IMR-90 (cell line): ENCODE measurements at regions not wholly inside any gene's neighbourhood (a gene's known extent, or its start where the extent isn't known, plus 50 kb on each side); places are given as distances from the start of the nearest gene placed in this dataset.

ENCODE experiments used
- ATAC-seq: fragments of 200-7000 bp; cut with Tn5 transposase; 2 replicates; pipeline ENCODE4 v1.9.1; 2020; ENCODE audit warnings: low read depth, mild to moderate bottlenecking, moderate library complexity
- BruUV-seq: library from RNA; stranded (reverse); fragments of 400-500 nt; replicated peaks from 2 replicates; lab custom pipeline; 2021; lab: Mats Ljungman, UMichigan
- CTCF ChIA-PET: fragments of 300-600 bp; formaldehyde crosslinking; extraction: SDS; loops from one replicate; lab custom pipeline; 2021; ENCODE audit warnings: antibody characterized with exemption; lab: Yijun Ruan, JAX
- POLR2A ChIA-PET: fragments of 300-600 bp; sonication (Branson Sonifier 250); formaldehyde crosslinking; loops from one replicate; lab custom pipeline; 2022; ENCODE audit warnings: antibody characterized with exemption; ENCODE audit not compliant: unreplicated experiment; lab: Charles Lee
- DNase-seq: peaks from one replicate; pipeline ENCODE4 v3.0.0; 2013
- H2AFZ ChIP-seq: replicated peaks from 2 replicates; pipeline ENCODE3; 2013; ENCODE audit warnings: low read length, mild to moderate bottlenecking; ENCODE audit not compliant: poor library complexity
- H2AK5ac ChIP-seq: 2 replicates; pipeline ENCODE4 v1.6.1; 2013; ENCODE audit warnings: low read depth, low read length, inconsistent platforms
- H2AK9ac ChIP-seq: replicated peaks from 2 replicates; pipeline ENCODE3; 2013; ENCODE audit warnings: mild to moderate bottlenecking, low read depth, low read length, moderate library complexity; ENCODE audit not compliant: poor library complexity
- H2BK120ac ChIP-seq: 2 replicates; pipeline ENCODE4 v1.6.1; 2013; ENCODE audit warnings: low read depth, low read length, inconsistent platforms
- H2BK15ac ChIP-seq: 3 replicates; pipeline ENCODE4 v1.6.1; 2013; ENCODE audit warnings: low read depth, low read length, inconsistent platforms
- H2BK20ac ChIP-seq: 2 replicates; pipeline ENCODE4 v1.6.1; 2013; ENCODE audit warnings: low read depth, mild to moderate bottlenecking, inconsistent platforms, low read length, moderate library complexity
- H2BK5ac ChIP-seq: 2 replicates; pipeline ENCODE4 v1.6.1; 2013; ENCODE audit warnings: mild to moderate bottlenecking, low read depth, low read length, inconsistent platforms; ENCODE audit not compliant: poor library complexity, severe bottlenecking
- H3K14ac ChIP-seq: replicated peaks from 2 replicates; pipeline ENCODE4 v1.6.1; 2013; ENCODE audit warnings: low read depth, low read length, inconsistent platforms
- H3K18ac ChIP-seq: 2 replicates; pipeline ENCODE4 v1.6.1; 2013; ENCODE audit warnings: low read depth, low read length, control low read depth
- H3K23ac ChIP-seq: 2 replicates; pipeline ENCODE4 v1.6.1; 2013; ENCODE audit warnings: low read depth, low read length, inconsistent platforms
- H3K27ac ChIP-seq: 2 replicates; pipeline ENCODE4 v1.5.1; 2013; ENCODE audit warnings: mild to moderate bottlenecking, control low read depth, low read length; ENCODE audit not compliant: insufficient read depth
- H3K27me3 ChIP-seq: 2 replicates; pipeline ENCODE4 v1.6.1; 2013; ENCODE audit warnings: low read length; ENCODE audit not compliant: control insufficient read depth, insufficient read depth
- H3K36me3 ChIP-seq: 2 replicates; pipeline ENCODE4 v1.6.1; 2013; ENCODE audit warnings: low read length, mixed read lengths; ENCODE audit not compliant: control insufficient read depth, insufficient read depth
- H3K4ac ChIP-seq: 2 replicates; pipeline ENCODE4 v1.6.1; 2013; ENCODE audit warnings: low read depth, low read length, inconsistent platforms
- H3K4me1 ChIP-seq: 2 replicates; pipeline ENCODE4 v1.6.1; 2013; ENCODE audit warnings: low read length, mixed read lengths; ENCODE audit not compliant: control insufficient read depth, insufficient read depth
- H3K4me2 ChIP-seq: 2 replicates; pipeline ENCODE4 v1.6.1; 2013; ENCODE audit warnings: low read depth, mild to moderate bottlenecking, control low read depth, low read length, moderate library complexity
- H3K4me3 ChIP-seq: 2 replicates; pipeline ENCODE4 v1.5.1; 2013; ENCODE audit warnings: low read depth, mild to moderate bottlenecking, control low read depth, low read length, moderate library complexity; ENCODE audit not compliant: insufficient read depth
- H3K56ac ChIP-seq: 2 replicates; pipeline ENCODE4 v1.6.1; 2013; ENCODE audit warnings: low read length, inconsistent platforms; ENCODE audit not compliant: insufficient read depth; ENCODE audit errors: extremely low read depth
- H3K79me1 ChIP-seq, 2 experiments: 2 replicates each; pipeline ENCODE4 v1.6.1; 2013; ENCODE audit warnings: low read length in 2 of 2, inconsistent platforms in 1 of 2, low read depth in 1 of 2
- H3K9ac ChIP-seq: 2 replicates; pipeline ENCODE4 v1.6.1; 2013; ENCODE audit warnings: low read depth, low read length, control low read depth
- H3K9me1 ChIP-seq: 2 replicates; pipeline ENCODE4 v1.6.1; 2013; ENCODE audit warnings: low read length, inconsistent platforms; ENCODE audit not compliant: insufficient read depth
- H3K9me3 ChIP-seq: 2 replicates; pipeline ENCODE4 v1.6.1; 2013; ENCODE audit warnings: low read length; ENCODE audit not compliant: control insufficient read depth, insufficient read depth
- H4K20me1 ChIP-seq: 2 replicates; pipeline ENCODE4 v1.6.1; 2013; ENCODE audit warnings: low read length, inconsistent platforms; ENCODE audit not compliant: insufficient read depth
- H4K5ac ChIP-seq: 2 replicates; pipeline ENCODE4 v1.6.1; 2013; ENCODE audit warnings: mild to moderate bottlenecking, low read depth, low read length, control low read depth
- H4K8ac ChIP-seq, 2 experiments: 2 replicates each; pipeline ENCODE4 v1.6.1; 2013; ENCODE audit warnings: low read depth in 2 of 2, low read length in 2 of 2, control low read depth in 1 of 2, inconsistent platforms in 1 of 2
- H4K91ac ChIP-seq: 2 replicates; pipeline ENCODE4 v1.6.1; 2013; ENCODE audit warnings: low read depth, low read length, inconsistent platforms; ENCODE audit not compliant: insufficient read depth
- CEBPB ChIP-seq: IDR thresholded peaks from 2 replicates; pipeline ENCODE4 v1.6.1; 2012; ENCODE audit warnings: low read depth, low read length, improper control_type of control experiment
- CHD1 ChIP-seq: IDR thresholded peaks from 2 replicates; pipeline ENCODE4 v1.6.1; 2012; ENCODE audit warnings: low read depth, low read length, improper control_type of control experiment
- CTCF ChIP-seq: conservative IDR thresholded peaks from 2 replicates; pipeline ENCODE4 v1.5.1; 2012; ENCODE audit warnings: mild to moderate bottlenecking, low read depth, low read length, improper control_type of control experiment
- ELK1 ChIP-seq: fragments of 150-350 bp; IDR thresholded peaks from 2 replicates; pipeline ENCODE4 v1.6.1; 2016; ENCODE audit warnings: low read depth, mild to moderate bottlenecking, low read length, moderate library complexity, borderline replicate concordance
- FOS ChIP-seq: fragments of 150-350 bp; IDR thresholded peaks from 2 replicates; pipeline ENCODE4 v1.6.1; 2016; ENCODE audit warnings: low read depth, low read length
- MAFK ChIP-seq: IDR thresholded peaks from 2 replicates; pipeline ENCODE4 v1.6.1; 2012; ENCODE audit warnings: low read depth, low read length, improper control_type of control experiment
- MAZ ChIP-seq: IDR thresholded peaks from 2 replicates; pipeline ENCODE4 v1.6.1; 2012; ENCODE audit warnings: low read depth, mild to moderate bottlenecking, low read length, improper control_type of control experiment, moderate library complexity, borderline replicate concordance
- MXI1 ChIP-seq: IDR thresholded peaks from 2 replicates; pipeline ENCODE4 v1.6.1; 2012; ENCODE audit warnings: low read depth, mild to moderate bottlenecking, low read length, moderate library complexity, borderline replicate concordance
- NFE2L2 ChIP-seq: fragments of 150-350 bp; IDR thresholded peaks from 2 replicates; pipeline ENCODE4 v1.6.1; 2016; ENCODE audit warnings: low read depth, mild to moderate bottlenecking, low read length
- POLR2A ChIP-seq: IDR thresholded peaks from 2 replicates; pipeline ENCODE4 v1.6.1; 2012; ENCODE audit warnings: mild to moderate bottlenecking, low read depth, low read length
- RAD21 ChIP-seq: IDR thresholded peaks from 2 replicates; pipeline ENCODE4 v1.6.1; 2012; ENCODE audit warnings: low read length, improper control_type of control experiment
- RFX5 ChIP-seq: IDR thresholded peaks from 2 replicates; pipeline ENCODE4 v1.8.0; 2012; ENCODE audit warnings: low read depth, mild to moderate bottlenecking, low read length, moderate library complexity
- SMC3 ChIP-seq: fragments of 150-350 bp; IDR thresholded peaks from 2 replicates; pipeline ENCODE4 v1.6.1; 2016; ENCODE audit warnings: low read depth, mild to moderate bottlenecking, antibody characterized with exemption, low read length, moderate library complexity
- WGBS, 2 experiments: methylation state at CpG; one replicate each; pipeline versions ENCODE4 v1.1.5 to v1.1.7; 2013; ENCODE audit warnings: missing lambda C conversion rate in 2 of 2; ENCODE audit not compliant: insufficient read length in 1 of 2; ENCODE audit errors: extremely low coverage in 2 of 2; 5-methylcytosine and 5-hydroxymethylcytosine counted together
- dilution Hi-C: fragments of 300-500 bp; cut with HindIII; formaldehyde crosslinking; loops from one replicate; pipeline ENCODE4 v1.14.3; 2018; ENCODE audit warnings: low sequenced_read_pairs; ENCODE audit not compliant: unreplicated experiment
- in situ Hi-C: fragments of 300-500 bp; cut with MboI; formaldehyde crosslinking; loops from 3 replicates; pipeline ENCODE4 v1.14.3; 2019; ENCODE audit warnings: low sequenced_read_pairs, inconsistent platforms, mixed read lengths
- intact Hi-C: fragments of 100-400 bp; cut with micrococcal nuclease; formaldehyde crosslinking; loops from 2 replicates; pipeline ENCODE4 v1.10.0; 2022
- TF ChIP-seq, protein P1 (sequence below): fragments of 150-350 bp; IDR thresholded peaks from 2 replicates; pipeline ENCODE4 v1.6.1; 2017; ENCODE audit warnings: mild to moderate bottlenecking, antibody characterized with exemption, low read length, low read depth

DNA sequence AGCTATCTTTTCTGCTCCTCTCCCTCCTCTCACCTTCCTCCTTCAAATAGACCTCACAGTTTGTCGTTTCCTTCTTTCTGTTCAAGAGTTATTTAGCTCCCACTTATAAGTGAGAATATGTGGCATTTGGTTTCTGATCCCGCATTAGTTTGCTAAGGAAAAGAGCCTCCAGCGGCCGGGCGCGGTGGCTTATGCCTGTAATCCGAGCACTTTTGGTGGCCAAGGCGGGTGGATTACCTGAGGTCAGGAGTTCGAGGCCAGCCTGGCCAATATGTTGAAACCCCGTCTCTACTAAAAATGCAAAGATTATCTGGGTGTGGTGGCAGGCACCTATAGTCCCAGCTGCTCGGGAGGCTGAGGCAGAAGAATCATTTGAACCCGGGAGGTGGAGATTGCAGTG, 2101.6 kb downstream of the MAT2B start:
- no TSS peak for BruUV-seq
- H3K9me3 ChIP-seq: no peaks in the 10 kb centered on the region
- no peak overlapping the region for H2BK120ac ChIP-seq
- no peak overlapping the region for H2BK15ac ChIP-seq
- no peak overlapping the region for H3K14ac ChIP-seq
- no peak overlapping the region for H3K4ac ChIP-seq
- no peak overlapping the region for H4K8ac ChIP-seq
- H4K91ac ChIP-seq: no peak overlapping the region
- H2AFZ ChIP-seq: no peak overlapping the region
- no peak overlapping the region for H3K18ac ChIP-seq
- dilution Hi-C loops: no loop called here
- TF ChIP-seq NFE2L2: no peak
- no peak for TF ChIP-seq RAD21
- no peak for TF ChIP-seq MAFK
- no peak for TF ChIP-seq SMC3
- no peak for TF ChIP-seq FOS
- TF ChIP-seq RFX5: no peak
- no peak for TF ChIP-seq MXI1
- TF ChIP-seq CHD1: no peak
- TF ChIP-seq CTCF: no peak
- TF ChIP-seq ELK1: no peak
- TF ChIP-seq MAZ: no peak
- TF ChIP-seq, protein P1, sequence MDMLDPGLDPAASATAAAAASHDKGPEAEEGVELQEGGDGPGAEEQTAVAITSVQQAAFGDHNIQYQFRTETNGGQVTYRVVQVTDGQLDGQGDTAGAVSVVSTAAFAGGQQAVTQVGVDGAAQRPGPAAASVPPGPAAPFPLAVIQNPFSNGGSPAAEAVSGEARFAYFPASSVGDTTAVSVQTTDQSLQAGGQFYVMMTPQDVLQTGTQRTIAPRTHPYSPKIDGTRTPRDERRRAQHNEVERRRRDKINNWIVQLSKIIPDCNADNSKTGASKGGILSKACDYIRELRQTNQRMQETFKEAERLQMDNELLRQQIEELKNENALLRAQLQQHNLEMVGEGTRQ: no peak
- TF ChIP-seq CEBPB: no peak
- no peak for TF ChIP-seq POLR2A
- no peaks in the 10 kb centered on the region for H3K36me3 ChIP-seq
- no peak overlapping the region for H2BK20ac ChIP-seq
- no peak for DNase-seq
- no peak overlapping the region for H3K23ac ChIP-seq
- 98% methylated on average over 6 of the region's 12 CpGs; no CpG with 5 or more reads in 1 of the 2 experiments for WGBS, 2 experiments
- H3K79me1 ChIP-seq: no peaks in the 10 kb centered on the region
- no peaks in the 10 kb centered on the region for H3K27me3 ChIP-seq
- no peak overlapping the region for H3K4me3 ChIP-seq
- no peak overlapping the region for H2AK5ac ChIP-seq
- no peak overlapping the region for H2AK9ac ChIP-seq
- in situ Hi-C loops: no loop called here
- H2BK5ac ChIP-seq: no peak overlapping the region
- no peak overlapping the region for H4K5ac ChIP-seq
- H3K4me2 ChIP-seq: no peak overlapping the region
- no peak overlapping the region for H3K9ac ChIP-seq
- no peak overlapping the region for H3K27ac ChIP-seq
- intact Hi-C loops: no loop called here
- H3K4me1 ChIP-seq: no peaks in the 10 kb centered on the region
- ChIA-PET POLR2A (no interaction called here), CTCF (no interaction called here)
- H4K20me1 ChIP-seq: no peaks in the 10 kb centered on the region
- H3K9me1 ChIP-seq: no peaks in the 10 kb centered on the region
- ATAC-seq: no peak
- no peak overlapping the region for H3K56ac ChIP-seq
